Neural cell (in vitro differentiated cells): ENCODE measurements at regions not wholly inside any gene's neighbourhood (a gene's known extent, or its start where the extent isn't known, plus 50 kb on each side); places are given as distances from the start of the nearest gene placed in this dataset.

Experiments used
- H2AFZ ChIP-seq: fragments of 200-600, 300-800 bp; sonication (generic), shearing (Covaris generic); 2 replicates; pipeline ENCODE4 v1.6.0; 2014; ENCODE audit warnings: low read depth, mild to moderate bottlenecking, antibody characterized with exemption, low read length, moderate library complexity
- H3F3A ChIP-seq: fragments of 200-600 bp; shearing (Covaris generic); 2 replicates; pipeline ENCODE4 v1.6.1; 2016; ENCODE audit warnings: mild to moderate bottlenecking, moderate library complexity, mixed read lengths, antibody characterized with exemption, low read length; ENCODE audit not compliant: insufficient read depth, poor library complexity, severe bottlenecking
- H3K27ac ChIP-seq: fragments of 200-600, 300-800 bp; sonication (generic), shearing (Covaris generic); 2 replicates; pipeline ENCODE4 v1.5.1; 2014; ENCODE audit warnings: mild to moderate bottlenecking, low read length, moderate library complexity
- H3K27me3 ChIP-seq: fragments of 300-800, 200-600 bp; sonication (generic), shearing (Covaris generic); 2 replicates; pipeline ENCODE4 v1.6.0; 2014; ENCODE audit warnings: mild to moderate bottlenecking, low read depth, low read length, moderate library complexity; ENCODE audit not compliant: insufficient read depth
- H3K36me3 ChIP-seq: fragments of 300-800, 200-600 bp; sonication (generic), shearing (Covaris generic); 2 replicates; pipeline ENCODE4 v1.5.1; 2014; ENCODE audit warnings: mild to moderate bottlenecking, antibody characterized with exemption, low read length, moderate library complexity; ENCODE audit not compliant: insufficient read depth
- H3K4me2 ChIP-seq: fragments of 300-800, 200-600 bp; sonication (generic), shearing (Covaris generic); 2 replicates; pipeline ENCODE4 v1.6.0; 2014; ENCODE audit warnings: mild to moderate bottlenecking, low read length
- H3K4me3 ChIP-seq: fragments of 300-800, 200-600 bp; sonication (generic), shearing (Covaris generic); 2 replicates; pipeline ENCODE4 v1.5.1; 2014; ENCODE audit warnings: mild to moderate bottlenecking, low read length, moderate library complexity
- H3K79me2 ChIP-seq: fragments of 200-600 bp; shearing (Covaris generic); replicated peaks from 2 replicates; pipeline ENCODE4 v1.6.0; 2014; ENCODE audit warnings: mild to moderate bottlenecking, low read length, moderate library complexity; ENCODE audit not compliant: insufficient read depth
- H3K9ac ChIP-seq: fragments of 300-800, 200-600 bp; sonication (generic), shearing (Covaris generic); 2 replicates; pipeline ENCODE4 v1.6.1; 2016; ENCODE audit warnings: mild to moderate bottlenecking, low read length, mixed read lengths
- H3K9me2 ChIP-seq: fragments of 200-600 bp; shearing (Covaris generic); 2 replicates; pipeline ENCODE4 v1.6.1; 2016; ENCODE audit warnings: mild to moderate bottlenecking, low read length, mixed read lengths; ENCODE audit not compliant: insufficient read depth
- H3K9me3 ChIP-seq: fragments of 200-600, 300-800 bp; sonication (generic), shearing (Covaris generic); 2 replicates; pipeline ENCODE4 v1.6.1; 2016; ENCODE audit warnings: mild to moderate bottlenecking, mixed run types, low read length, moderate library complexity, mixed read lengths
- H4K20me1 ChIP-seq: fragments of 200-600 bp; shearing (Covaris generic); 2 replicates; pipeline ENCODE4 v1.6.1; 2016; ENCODE audit warnings: mild to moderate bottlenecking, mixed run types; ENCODE audit not compliant: insufficient read depth
- EP300 ChIP-seq: fragments of 450-650 bp; conservative IDR thresholded peaks from 2 replicates; pipeline ENCODE4 v1.6.1; 2014; ENCODE audit warnings: antibody characterized with exemption, mild to moderate bottlenecking, moderate library complexity; ENCODE audit not compliant: poor library complexity, severe bottlenecking
- EZH2 ChIP-seq: fragments of 200-600, 300-800 bp; shearing (Covaris generic), sonication (generic); IDR thresholded peaks from 2 replicates; pipeline ENCODE4 v1.6.1; 2014; ENCODE audit warnings: antibody characterized with exemption, low read length, borderline replicate concordance, mild to moderate bottlenecking; ENCODE audit not compliant: insufficient read depth, poor library complexity, severe bottlenecking
- MXI1 ChIP-seq: fragments of 450-650 bp; conservative IDR thresholded peaks from 2 replicates; pipeline ENCODE4 v1.6.1; 2014; ENCODE audit warnings: antibody characterized with exemption, mild to moderate bottlenecking; ENCODE audit not compliant: poor library complexity, severe bottlenecking
- POLR2AphosphoS5 ChIP-seq: IDR thresholded peaks from 2 replicates; pipeline ENCODE4 v1.6.1; 2012
- RAD21 ChIP-seq: fragments of 450-650 bp; conservative IDR thresholded peaks from 2 replicates; pipeline ENCODE4 v1.6.1; 2014; ENCODE audit warnings: antibody characterized with exemption, mild to moderate bottlenecking, moderate library complexity
- SMC3 ChIP-seq: fragments of 450-650 bp; conservative IDR thresholded peaks from 2 replicates; pipeline ENCODE4 v1.6.1; 2014; ENCODE audit warnings: antibody characterized with exemption, mild to moderate bottlenecking, moderate library complexity; ENCODE audit not compliant: poor library complexity
- TAF1 ChIP-seq: IDR thresholded peaks from 2 replicates; pipeline ENCODE4 v1.6.1; 2012; ENCODE audit warnings: low read depth
- TF ChIP-seq, protein P1 (sequence below): fragments of 450-650 bp; IDR thresholded peaks from 2 replicates; pipeline ENCODE4 v1.5.1; 2014; ENCODE audit warnings: antibody characterized with exemption, mild to moderate bottlenecking, moderate library complexity; ENCODE audit not compliant: poor library complexity, severe bottlenecking
- TF ChIP-seq, protein P2 (sequence below): IDR thresholded peaks from 2 replicates; pipeline ENCODE4 v1.6.1; 2012; ENCODE audit warnings: borderline replicate concordance

DNA sequence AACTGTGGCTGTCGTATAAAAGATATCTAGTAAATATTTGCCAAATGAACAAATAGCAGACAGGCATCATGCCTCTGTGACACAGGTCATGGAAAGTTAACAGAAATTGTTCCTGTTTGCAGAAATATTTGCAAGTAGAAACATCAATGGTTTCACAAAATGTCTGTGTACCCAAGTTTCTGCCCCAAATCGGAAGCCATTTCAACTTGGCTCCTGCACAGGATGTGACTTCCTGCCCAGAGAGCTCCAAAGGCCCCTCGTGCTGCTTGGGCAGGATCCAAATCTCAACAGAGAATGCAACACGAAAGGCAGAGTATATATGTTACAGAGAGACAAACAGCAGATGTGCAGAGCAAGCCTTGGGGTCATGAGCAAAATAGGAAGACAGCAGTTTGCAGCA, 95.5 kb upstream of the SERP2 start:
- Histone ChIP-seq H3K36me3 (no peaks in the 10 kb centered on the region), H3K4me2 (no peak overlapping the region), H3K27ac (no peak overlapping the region), H2AFZ (no peak overlapping the region), H3K79me2 (no peaks in the 10 kb centered on the region), H3F3A (no peaks in the 10 kb centered on the region), H3K9ac (no peak overlapping the region), H4K20me1 (no peaks in the 10 kb centered on the region), H3K4me3 (no peak overlapping the region), H3K9me3 (no peaks in the 10 kb centered on the region), H3K9me2 (no peaks in the 10 kb centered on the region), H3K27me3 (no peaks in the 10 kb centered on the region)
- TF ChIP-seq, protein P1, sequence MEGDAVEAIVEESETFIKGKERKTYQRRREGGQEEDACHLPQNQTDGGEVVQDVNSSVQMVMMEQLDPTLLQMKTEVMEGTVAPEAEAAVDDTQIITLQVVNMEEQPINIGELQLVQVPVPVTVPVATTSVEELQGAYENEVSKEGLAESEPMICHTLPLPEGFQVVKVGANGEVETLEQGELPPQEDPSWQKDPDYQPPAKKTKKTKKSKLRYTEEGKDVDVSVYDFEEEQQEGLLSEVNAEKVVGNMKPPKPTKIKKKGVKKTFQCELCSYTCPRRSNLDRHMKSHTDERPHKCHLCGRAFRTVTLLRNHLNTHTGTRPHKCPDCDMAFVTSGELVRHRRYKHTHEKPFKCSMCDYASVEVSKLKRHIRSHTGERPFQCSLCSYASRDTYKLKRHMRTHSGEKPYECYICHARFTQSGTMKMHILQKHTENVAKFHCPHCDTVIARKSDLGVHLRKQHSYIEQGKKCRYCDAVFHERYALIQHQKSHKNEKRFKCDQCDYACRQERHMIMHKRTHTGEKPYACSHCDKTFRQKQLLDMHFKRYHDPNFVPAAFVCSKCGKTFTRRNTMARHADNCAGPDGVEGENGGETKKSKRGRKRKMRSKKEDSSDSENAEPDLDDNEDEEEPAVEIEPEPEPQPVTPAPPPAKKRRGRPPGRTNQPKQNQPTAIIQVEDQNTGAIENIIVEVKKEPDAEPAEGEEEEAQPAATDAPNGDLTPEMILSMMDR, result no peak
- TF ChIP-seq MXI1, result no peak

DNA sequence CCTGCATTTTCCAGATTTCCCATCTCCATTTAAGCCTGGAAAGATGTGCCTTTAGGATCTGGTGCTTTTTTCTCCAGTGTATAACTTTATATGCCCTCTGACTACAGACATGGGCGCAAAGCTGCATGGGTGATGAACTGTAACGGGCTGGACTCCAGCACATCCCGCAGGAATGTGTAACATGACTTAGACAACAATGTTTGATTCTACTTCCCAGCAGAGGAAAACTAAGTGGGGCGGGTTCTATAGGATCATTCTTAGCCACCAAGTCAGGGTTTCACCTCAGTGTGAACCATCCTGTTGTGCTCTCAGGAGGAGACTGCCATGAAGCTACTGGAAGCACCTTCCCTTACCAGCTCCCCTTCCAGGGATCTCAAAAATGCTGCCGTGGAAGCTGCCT, 93.2 kb upstream of the SERP2 start:
- no peak overlapping the region for H3K4me2 ChIP-seq

More for the DNA sequence above, 93.2 kb upstream of the SERP2 start:
- H3K9me3 ChIP-seq, result no peaks in the 10 kb centered on the region
- no peak for TF ChIP-seq MXI1
- TF ChIP-seq, protein P2, sequence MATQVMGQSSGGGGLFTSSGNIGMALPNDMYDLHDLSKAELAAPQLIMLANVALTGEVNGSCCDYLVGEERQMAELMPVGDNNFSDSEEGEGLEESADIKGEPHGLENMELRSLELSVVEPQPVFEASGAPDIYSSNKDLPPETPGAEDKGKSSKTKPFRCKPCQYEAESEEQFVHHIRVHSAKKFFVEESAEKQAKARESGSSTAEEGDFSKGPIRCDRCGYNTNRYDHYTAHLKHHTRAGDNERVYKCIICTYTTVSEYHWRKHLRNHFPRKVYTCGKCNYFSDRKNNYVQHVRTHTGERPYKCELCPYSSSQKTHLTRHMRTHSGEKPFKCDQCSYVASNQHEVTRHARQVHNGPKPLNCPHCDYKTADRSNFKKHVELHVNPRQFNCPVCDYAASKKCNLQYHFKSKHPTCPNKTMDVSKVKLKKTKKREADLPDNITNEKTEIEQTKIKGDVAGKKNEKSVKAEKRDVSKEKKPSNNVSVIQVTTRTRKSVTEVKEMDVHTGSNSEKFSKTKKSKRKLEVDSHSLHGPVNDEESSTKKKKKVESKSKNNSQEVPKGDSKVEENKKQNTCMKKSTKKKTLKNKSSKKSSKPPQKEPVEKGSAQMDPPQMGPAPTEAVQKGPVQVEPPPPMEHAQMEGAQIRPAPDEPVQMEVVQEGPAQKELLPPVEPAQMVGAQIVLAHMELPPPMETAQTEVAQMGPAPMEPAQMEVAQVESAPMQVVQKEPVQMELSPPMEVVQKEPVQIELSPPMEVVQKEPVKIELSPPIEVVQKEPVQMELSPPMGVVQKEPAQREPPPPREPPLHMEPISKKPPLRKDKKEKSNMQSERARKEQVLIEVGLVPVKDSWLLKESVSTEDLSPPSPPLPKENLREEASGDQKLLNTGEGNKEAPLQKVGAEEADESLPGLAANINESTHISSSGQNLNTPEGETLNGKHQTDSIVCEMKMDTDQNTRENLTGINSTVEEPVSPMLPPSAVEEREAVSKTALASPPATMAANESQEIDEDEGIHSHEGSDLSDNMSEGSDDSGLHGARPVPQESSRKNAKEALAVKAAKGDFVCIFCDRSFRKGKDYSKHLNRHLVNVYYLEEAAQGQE, result no peak
- no peak for TF ChIP-seq POLR2AphosphoS5
- TF ChIP-seq TAF1, result no peak
- TF ChIP-seq, protein P1, result no peak
- no peak for TF ChIP-seq EZH2
- no peak for TF ChIP-seq EP300
- no peak for TF ChIP-seq SMC3
- TF ChIP-seq RAD21, result no peak
- no peak overlapping the region for H3K9ac ChIP-seq
- H3K36me3 ChIP-seq, result no peaks in the 10 kb centered on the region
- no peak overlapping the region for H3K4me3 ChIP-seq
- no peaks in the 10 kb centered on the region for H3K79me2 ChIP-seq
- H3K27ac ChIP-seq, result no peak overlapping the region
- H3F3A ChIP-seq, result no peaks in the 10 kb centered on the region
- no peak overlapping the region for H2AFZ ChIP-seq
- no peaks in the 10 kb centered on the region for H3K9me2 ChIP-seq
- H4K20me1 ChIP-seq, result no peaks in the 10 kb centered on the region
- no peaks in the 10 kb centered on the region for H3K27me3 ChIP-seq
